Colonic mucosa (tissue), 4 donors: ENCODE measurements at regions not wholly inside any gene's neighbourhood (a gene's known extent, or its start where the extent isn't known, plus 50 kb on each side); places are given as distances from the start of the nearest gene placed in this dataset.

Source experiments
- DNase-seq: peaks from one replicate; pipeline ENCODE4 v3.0.0-alpha.2; 2020
- H3K27ac ChIP-seq: fragments of 200-600 bp; one replicate; pipeline ENCODE4 v1.8.0; 2021
- H3K27me3 ChIP-seq: fragments of 200-600 bp; one replicate; pipeline ENCODE4 v1.8.0; 2021
- H3K36me3 ChIP-seq: fragments of 200-600 bp; one replicate; pipeline ENCODE4 v1.8.0; 2021
- H3K4me1 ChIP-seq: fragments of 200-600 bp; one replicate; pipeline ENCODE4 v1.8.0; 2021; ENCODE audit warnings: mild to moderate bottlenecking
- H3K4me3 ChIP-seq: fragments of 200-600 bp; one replicate; pipeline ENCODE4 v1.8.0; 2021
- H3K9ac ChIP-seq, 2 donors: one replicate each; pipeline ENCODE4 v1.7.0; 2013; ENCODE audit warnings: control low read depth in 2 of 2, low read depth in 2 of 2, low read length in 2 of 2
- H3K9me3 ChIP-seq: fragments of 200-600 bp; one replicate; pipeline ENCODE4 v1.8.0; 2021
- CTCF ChIP-seq: fragments of 200-600 bp; IDR thresholded peaks from one replicate; pipeline ENCODE4 v1.8.0; 2022; ENCODE audit warnings: antibody characterized with exemption, mild to moderate bottlenecking
- intact Hi-C: fragments of 100-400 bp; cut with DNase I; formaldehyde crosslinking; loops from one replicate; pipeline ENCODE4 v1.14.1; 2022
- donor health status: healthy.
- donor health status: DM: no; HTN: no; CAD: no.
- donor health status: DM: no; HTN: no; CAD: no.

DNA sequence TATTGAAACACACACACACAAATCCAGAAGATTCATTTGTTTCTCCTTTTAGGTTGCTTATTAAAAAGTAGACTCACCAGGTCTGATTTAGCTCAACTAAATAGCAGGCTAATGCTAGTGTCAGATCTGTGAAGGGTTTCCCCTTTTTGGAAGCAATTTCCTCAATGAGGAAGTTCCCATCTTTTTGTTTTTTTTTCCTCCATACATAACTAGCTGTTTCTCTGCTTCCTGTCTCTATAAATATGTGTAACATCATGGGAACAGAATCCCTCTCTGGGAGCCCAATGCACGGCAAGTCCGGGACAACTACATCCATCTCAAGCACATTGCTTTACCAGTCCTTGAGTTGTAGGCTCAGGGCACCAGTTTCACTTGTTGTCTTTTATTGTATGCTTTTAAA lies 1421.1 kb downstream of the PLA2G4A start:
- H3K9ac ChIP-seq: no peak overlapping the region
- intact Hi-C loops: no loop called here
- H3K4me1 ChIP-seq: no peaks in the 10 kb centered on the region
- TF ChIP-seq CTCF: no peak
- H3K4me3 ChIP-seq: no peak overlapping the region
- no peak for DNase-seq
- no peaks in the 10 kb centered on the region for H3K9me3 ChIP-seq
- no peaks in the 10 kb centered on the region for H3K36me3 ChIP-seq
- H3K27me3 ChIP-seq: no peaks in the 10 kb centered on the region
- no peak overlapping the region for H3K27ac ChIP-seq

GRCh38 chr1:188251036-188251435 lies 1422.3 kb downstream of the PLA2G4A start:
- intact Hi-C loops: no loop called here
- no peak for TF ChIP-seq CTCF
- H3K27ac ChIP-seq: no peak overlapping the region
- H3K9ac ChIP-seq: no peak overlapping the region
- no peaks in the 10 kb centered on the region for H3K36me3 ChIP-seq
- no peaks in the 10 kb centered on the region for H3K9me3 ChIP-seq
- H3K4me1 ChIP-seq: no peaks in the 10 kb centered on the region
- H3K27me3 ChIP-seq: no peaks in the 10 kb centered on the region
- no peak for DNase-seq
- no peak overlapping the region for H3K4me3 ChIP-seq

- TF ChIP-seq CTCF: no peak
- H3K9me3 ChIP-seq: no peaks in the 10 kb centered on the region
Measured at GRCh38 chr1:188261849-188262248, 1433.1 kb downstream of the PLA2G4A start.

GRCh38 chr1:188269956-188270355 lies 1441.2 kb downstream of the PLA2G4A start:
- Histone ChIP-seq H3K27ac (no peak overlapping the region), H3K9me3 (no peaks in the 10 kb centered on the region), H3K27me3 (no peaks in the 10 kb centered on the region), H3K4me1 (no peaks in the 10 kb centered on the region), H3K9ac (no peak overlapping the region), H3K36me3 (no peaks in the 10 kb centered on the region), H3K4me3 (no peak overlapping the region)
- TF ChIP-seq CTCF: no peak
- intact Hi-C loops: no loop called here
- no peak for DNase-seq

More at GRCh38 chr1:188261849-188262248, 1433.1 kb downstream of the PLA2G4A start:
- no peak overlapping the region for H3K27ac ChIP-seq
- no peaks in the 10 kb centered on the region for H3K27me3 ChIP-seq
- intact Hi-C loops: no loop called here
- no peaks in the 10 kb centered on the region for H3K4me1 ChIP-seq
- DNase-seq: no peak
- no peak overlapping the region for H3K4me3 ChIP-seq
- H3K36me3 ChIP-seq: no peaks in the 10 kb centered on the region
- H3K9ac ChIP-seq: no peak overlapping the region

DNA sequence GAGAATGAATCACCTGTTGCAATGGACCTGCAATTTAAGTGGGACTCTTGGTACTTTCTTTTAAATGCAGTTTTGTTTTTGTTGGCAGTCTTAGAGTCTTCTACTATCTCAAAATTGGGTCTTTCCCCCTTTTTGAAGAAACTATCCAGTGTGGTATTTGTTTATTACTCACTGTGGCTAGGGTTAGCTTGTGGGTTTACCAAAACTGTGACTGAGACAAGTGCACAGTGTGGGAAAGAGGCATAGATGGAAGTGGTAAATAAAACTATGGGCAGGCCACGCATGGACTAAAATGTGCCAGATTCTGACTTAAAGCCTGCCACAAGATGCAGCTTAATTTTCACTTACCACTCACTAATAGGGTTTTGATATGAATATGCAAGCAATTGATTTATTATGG lies 1441.7 kb downstream of the PLA2G4A start:
- Histone ChIP-seq H3K9ac (no peak overlapping the region), H3K36me3 (no peaks in the 10 kb centered on the region), H3K9me3 (no peaks in the 10 kb centered on the region), H3K4me1 (no peaks in the 10 kb centered on the region), H3K4me3 (no peak overlapping the region), H3K27me3 (no peaks in the 10 kb centered on the region), H3K27ac (no peak overlapping the region)
- intact Hi-C loops: no loop called here
- no peak for DNase-seq
- TF ChIP-seq CTCF: no peak

GRCh38 chr1:188277771-188278170 lies 1449.0 kb downstream of the PLA2G4A start:
- no peak overlapping the region for H3K9ac ChIP-seq
- H3K36me3 ChIP-seq: no peaks in the 10 kb centered on the region
- intact Hi-C loops: no loop called here
- no peaks in the 10 kb centered on the region for H3K4me1 ChIP-seq
- H3K27me3 ChIP-seq: no peaks in the 10 kb centered on the region
- H3K4me3 ChIP-seq: no peak overlapping the region
- no peak for DNase-seq
- no peak overlapping the region for H3K27ac ChIP-seq
- TF ChIP-seq CTCF: no peak
- H3K9me3 ChIP-seq: no peaks in the 10 kb centered on the region
